ENCODE measurements at regions not wholly inside any gene's neighbourhood (a gene's known extent, or its start where the extent isn't known, plus 50 kb on each side); places are given as distances from the start of the nearest gene placed in this dataset.

DNA sequence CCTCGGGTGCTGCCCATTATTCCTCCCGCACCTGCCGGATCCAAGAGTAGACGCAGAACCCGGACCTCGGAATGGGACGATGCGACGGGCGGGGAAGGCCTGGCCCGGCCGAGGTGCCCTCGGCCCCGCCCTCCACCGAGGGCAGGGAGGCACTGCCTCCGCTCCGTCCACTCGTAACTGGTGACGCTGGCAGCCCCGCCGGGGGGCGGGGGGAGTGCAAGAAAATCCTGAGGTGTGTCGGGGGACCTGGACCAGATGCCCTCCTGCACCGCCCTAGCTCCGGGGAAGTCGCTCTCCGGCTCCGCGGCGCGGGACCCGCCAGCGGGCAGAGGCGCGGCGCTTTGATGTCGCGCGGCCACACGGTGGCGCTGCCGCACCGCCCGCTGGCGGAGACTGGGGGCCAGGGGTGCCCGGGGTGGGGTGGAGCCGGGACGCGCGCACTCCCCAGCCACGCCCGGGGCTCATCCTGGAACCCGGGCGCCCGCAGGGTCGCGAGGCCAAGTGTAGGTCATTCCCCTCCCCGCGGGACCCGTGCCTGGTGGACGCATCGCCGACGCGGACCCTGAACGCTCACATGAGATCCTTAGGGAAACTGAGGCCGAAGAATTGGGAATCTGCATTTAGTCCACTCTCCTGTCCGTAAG, 202.8 kb downstream of the TTC8 start (continued):
- TF ChIP-seq, protein P1, sequence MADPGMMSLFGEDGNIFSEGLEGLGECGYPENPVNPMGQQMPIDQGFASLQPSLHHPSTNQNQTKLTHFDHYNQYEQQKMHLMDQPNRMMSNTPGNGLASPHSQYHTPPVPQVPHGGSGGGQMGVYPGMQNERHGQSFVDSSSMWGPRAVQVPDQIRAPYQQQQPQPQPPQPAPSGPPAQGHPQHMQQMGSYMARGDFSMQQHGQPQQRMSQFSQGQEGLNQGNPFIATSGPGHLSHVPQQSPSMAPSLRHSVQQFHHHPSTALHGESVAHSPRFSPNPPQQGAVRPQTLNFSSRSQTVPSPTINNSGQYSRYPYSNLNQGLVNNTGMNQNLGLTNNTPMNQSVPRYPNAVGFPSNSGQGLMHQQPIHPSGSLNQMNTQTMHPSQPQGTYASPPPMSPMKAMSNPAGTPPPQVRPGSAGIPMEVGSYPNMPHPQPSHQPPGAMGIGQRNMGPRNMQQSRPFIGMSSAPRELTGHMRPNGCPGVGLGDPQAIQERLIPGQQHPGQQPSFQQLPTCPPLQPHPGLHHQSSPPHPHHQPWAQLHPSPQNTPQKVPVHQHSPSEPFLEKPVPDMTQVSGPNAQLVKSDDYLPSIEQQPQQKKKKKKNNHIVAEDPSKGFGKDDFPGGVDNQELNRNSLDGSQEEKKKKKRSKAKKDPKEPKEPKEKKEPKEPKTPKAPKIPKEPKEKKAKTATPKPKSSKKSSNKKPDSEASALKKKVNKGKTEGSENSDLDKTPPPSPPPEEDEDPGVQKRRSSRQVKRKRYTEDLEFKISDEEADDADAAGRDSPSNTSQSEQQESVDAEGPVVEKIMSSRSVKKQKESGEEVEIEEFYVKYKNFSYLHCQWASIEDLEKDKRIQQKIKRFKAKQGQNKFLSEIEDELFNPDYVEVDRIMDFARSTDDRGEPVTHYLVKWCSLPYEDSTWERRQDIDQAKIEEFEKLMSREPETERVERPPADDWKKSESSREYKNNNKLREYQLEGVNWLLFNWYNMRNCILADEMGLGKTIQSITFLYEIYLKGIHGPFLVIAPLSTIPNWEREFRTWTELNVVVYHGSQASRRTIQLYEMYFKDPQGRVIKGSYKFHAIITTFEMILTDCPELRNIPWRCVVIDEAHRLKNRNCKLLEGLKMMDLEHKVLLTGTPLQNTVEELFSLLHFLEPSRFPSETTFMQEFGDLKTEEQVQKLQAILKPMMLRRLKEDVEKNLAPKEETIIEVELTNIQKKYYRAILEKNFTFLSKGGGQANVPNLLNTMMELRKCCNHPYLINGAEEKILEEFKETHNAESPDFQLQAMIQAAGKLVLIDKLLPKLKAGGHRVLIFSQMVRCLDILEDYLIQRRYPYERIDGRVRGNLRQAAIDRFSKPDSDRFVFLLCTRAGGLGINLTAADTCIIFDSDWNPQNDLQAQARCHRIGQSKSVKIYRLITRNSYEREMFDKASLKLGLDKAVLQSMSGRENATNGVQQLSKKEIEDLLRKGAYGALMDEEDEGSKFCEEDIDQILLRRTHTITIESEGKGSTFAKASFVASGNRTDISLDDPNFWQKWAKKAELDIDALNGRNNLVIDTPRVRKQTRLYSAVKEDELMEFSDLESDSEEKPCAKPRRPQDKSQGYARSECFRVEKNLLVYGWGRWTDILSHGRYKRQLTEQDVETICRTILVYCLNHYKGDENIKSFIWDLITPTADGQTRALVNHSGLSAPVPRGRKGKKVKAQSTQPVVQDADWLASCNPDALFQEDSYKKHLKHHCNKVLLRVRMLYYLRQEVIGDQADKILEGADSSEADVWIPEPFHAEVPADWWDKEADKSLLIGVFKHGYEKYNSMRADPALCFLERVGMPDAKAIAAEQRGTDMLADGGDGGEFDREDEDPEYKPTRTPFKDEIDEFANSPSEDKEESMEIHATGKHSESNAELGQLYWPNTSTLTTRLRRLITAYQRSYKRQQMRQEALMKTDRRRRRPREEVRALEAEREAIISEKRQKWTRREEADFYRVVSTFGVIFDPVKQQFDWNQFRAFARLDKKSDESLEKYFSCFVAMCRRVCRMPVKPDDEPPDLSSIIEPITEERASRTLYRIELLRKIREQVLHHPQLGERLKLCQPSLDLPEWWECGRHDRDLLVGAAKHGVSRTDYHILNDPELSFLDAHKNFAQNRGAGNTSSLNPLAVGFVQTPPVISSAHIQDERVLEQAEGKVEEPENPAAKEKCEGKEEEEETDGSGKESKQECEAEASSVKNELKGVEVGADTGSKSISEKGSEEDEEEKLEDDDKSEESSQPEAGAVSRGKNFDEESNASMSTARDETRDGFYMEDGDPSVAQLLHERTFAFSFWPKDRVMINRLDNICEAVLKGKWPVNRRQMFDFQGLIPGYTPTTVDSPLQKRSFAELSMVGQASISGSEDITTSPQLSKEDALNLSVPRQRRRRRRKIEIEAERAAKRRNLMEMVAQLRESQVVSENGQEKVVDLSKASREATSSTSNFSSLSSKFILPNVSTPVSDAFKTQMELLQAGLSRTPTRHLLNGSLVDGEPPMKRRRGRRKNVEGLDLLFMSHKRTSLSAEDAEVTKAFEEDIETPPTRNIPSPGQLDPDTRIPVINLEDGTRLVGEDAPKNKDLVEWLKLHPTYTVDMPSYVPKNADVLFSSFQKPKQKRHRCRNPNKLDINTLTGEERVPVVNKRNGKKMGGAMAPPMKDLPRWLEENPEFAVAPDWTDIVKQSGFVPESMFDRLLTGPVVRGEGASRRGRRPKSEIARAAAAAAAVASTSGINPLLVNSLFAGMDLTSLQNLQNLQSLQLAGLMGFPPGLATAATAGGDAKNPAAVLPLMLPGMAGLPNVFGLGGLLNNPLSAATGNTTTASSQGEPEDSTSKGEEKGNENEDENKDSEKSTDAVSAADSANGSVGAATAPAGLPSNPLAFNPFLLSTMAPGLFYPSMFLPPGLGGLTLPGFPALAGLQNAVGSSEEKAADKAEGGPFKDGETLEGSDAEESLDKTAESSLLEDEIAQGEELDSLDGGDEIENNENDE (IDR thresholded peaks at IDR 0.05; ENCODE audit: insufficient replicate concordance, low read length): no peak
- TF ChIP-seq ASH2L (IDR thresholded peaks at IDR 0.05; ENCODE audit: low read length) (peak; percentile 97), SIRT6 (IDR thresholded peaks at IDR 0.05; ENCODE audit: low read length) (no peak), YY1 (IDR thresholded peaks at IDR 0.05; ENCODE audit: low read depth, low read length) (peak; percentile 12; the same call in 1 of the 2 replicates), BACH1 (IDR thresholded peaks at IDR 0.05; ENCODE audit: low read length) (0 out of 2 replicates have a peak, but pooled peaks have one; percentile 10), CHD1 (IDR thresholded peaks at IDR 0.05; ENCODE audit: low read depth, low read length) (no peak)
- TF ChIP-seq, protein P2, sequence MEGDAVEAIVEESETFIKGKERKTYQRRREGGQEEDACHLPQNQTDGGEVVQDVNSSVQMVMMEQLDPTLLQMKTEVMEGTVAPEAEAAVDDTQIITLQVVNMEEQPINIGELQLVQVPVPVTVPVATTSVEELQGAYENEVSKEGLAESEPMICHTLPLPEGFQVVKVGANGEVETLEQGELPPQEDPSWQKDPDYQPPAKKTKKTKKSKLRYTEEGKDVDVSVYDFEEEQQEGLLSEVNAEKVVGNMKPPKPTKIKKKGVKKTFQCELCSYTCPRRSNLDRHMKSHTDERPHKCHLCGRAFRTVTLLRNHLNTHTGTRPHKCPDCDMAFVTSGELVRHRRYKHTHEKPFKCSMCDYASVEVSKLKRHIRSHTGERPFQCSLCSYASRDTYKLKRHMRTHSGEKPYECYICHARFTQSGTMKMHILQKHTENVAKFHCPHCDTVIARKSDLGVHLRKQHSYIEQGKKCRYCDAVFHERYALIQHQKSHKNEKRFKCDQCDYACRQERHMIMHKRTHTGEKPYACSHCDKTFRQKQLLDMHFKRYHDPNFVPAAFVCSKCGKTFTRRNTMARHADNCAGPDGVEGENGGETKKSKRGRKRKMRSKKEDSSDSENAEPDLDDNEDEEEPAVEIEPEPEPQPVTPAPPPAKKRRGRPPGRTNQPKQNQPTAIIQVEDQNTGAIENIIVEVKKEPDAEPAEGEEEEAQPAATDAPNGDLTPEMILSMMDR (IDR thresholded peaks at IDR 0.05; ENCODE audit: control extremely low read depth in 1 of 3, insufficient read depth in 1 of 3, low read depth in 1 of 3, low read length in 3 of 3): peak; percentile 66 to 88 (median 80)
- TF ChIP-seq, protein P3, sequence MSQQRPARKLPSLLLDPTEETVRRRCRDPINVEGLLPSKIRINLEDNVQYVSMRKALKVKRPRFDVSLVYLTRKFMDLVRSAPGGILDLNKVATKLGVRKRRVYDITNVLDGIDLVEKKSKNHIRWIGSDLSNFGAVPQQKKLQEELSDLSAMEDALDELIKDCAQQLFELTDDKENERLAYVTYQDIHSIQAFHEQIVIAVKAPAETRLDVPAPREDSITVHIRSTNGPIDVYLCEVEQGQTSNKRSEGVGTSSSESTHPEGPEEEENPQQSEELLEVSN (IDR thresholded peaks at IDR 0.05): 0 out of 2 replicates have a peak, but pooled peaks have one; percentile 16

All from H1 (cell line).